CD8-positive, alpha-beta memory T cell (primary cell): ENCODE measurements at regions not wholly inside any gene's neighbourhood (a gene's known extent, or its start where the extent isn't known, plus 50 kb on each side); places are given as distances from the start of the nearest gene placed in this dataset.
"Not testable (repeated sequence)": the region's sequence is repeated elsewhere in the genome, so short reads cannot be mapped to it uniquely, and the experiment has no call there.

Experiments used
- CTCF ChIA-PET: fragments of 350-600 bp; sonication (Branson Sonifier 250); formaldehyde crosslinking; loops from one replicate; lab custom pipeline; 2021; ENCODE audit warnings: antibody characterized with exemption; lab: Charles Lee
- POLR2A ChIA-PET: fragments of 350-600 bp; sonication (Branson Sonifier 250); formaldehyde crosslinking; loops from one replicate; lab custom pipeline; 2021; ENCODE audit warnings: antibody characterized with exemption; lab: Charles Lee
- DNase-seq, 5 donors: peaks; one replicate each; pipeline versions ENCODE4 v3.0.0 to v3.0.0-alpha.2; 2020 to 2022; ENCODE audit warnings: mixed read lengths in 1 of 5
- H3K27ac ChIP-seq: one replicate; pipeline ENCODE4 v1.7.0; 2013; ENCODE audit warnings: low read depth, mild to moderate bottlenecking, low read length, moderate library complexity
- H3K27me3 ChIP-seq: 2 replicates; pipeline ENCODE4 v1.7.0; 2013; ENCODE audit warnings: low read length, mild to moderate bottlenecking; ENCODE audit not compliant: insufficient read depth, poor library complexity, severe bottlenecking
- H3K36me3 ChIP-seq: 2 replicates; pipeline ENCODE4 v1.7.0; 2013; ENCODE audit warnings: mild to moderate bottlenecking, low read length, moderate library complexity; ENCODE audit not compliant: insufficient read depth
- H3K4me1 ChIP-seq: 2 replicates; pipeline ENCODE4 v1.7.0; 2013; ENCODE audit warnings: mild to moderate bottlenecking, low read length, moderate library complexity; ENCODE audit not compliant: insufficient read depth
- H3K4me3 ChIP-seq: 2 replicates; pipeline ENCODE4 v1.7.0; 2013; ENCODE audit warnings: mild to moderate bottlenecking, low read length
- H3K9me3 ChIP-seq: 2 replicates; pipeline ENCODE4 v1.7.0; 2013; ENCODE audit warnings: mild to moderate bottlenecking, low read length
- H3K27ac Mint-ChIP-seq, 8 donors: one replicate each; pipeline ENCODE4 v1.8.0; 2020 to 2021; ENCODE audit warnings: mixed read lengths in 8 of 8, mild to moderate bottlenecking in 6 of 8, inconsistent platforms in 3 of 8, moderate library complexity in 3 of 8
- H3K27me3 Mint-ChIP-seq, 2 donors: one replicate each; pipeline ENCODE4 v1.8.0; 2020 to 2021; ENCODE audit warnings: mixed read lengths in 2 of 2, mild to moderate bottlenecking in 1 of 2, moderate library complexity in 1 of 2
- H3K36me3 Mint-ChIP-seq, 3 donors: one replicate each; pipeline ENCODE4 v1.8.0; 2020 to 2021; ENCODE audit warnings: mixed read lengths in 3 of 3, inconsistent platforms in 1 of 3, mild to moderate bottlenecking in 1 of 3
- H3K4me1 Mint-ChIP-seq, 3 donors: one replicate each; pipeline ENCODE4 v1.8.0; 2020 to 2021; ENCODE audit warnings: mixed read lengths in 3 of 3, inconsistent platforms in 1 of 3, mild to moderate bottlenecking in 1 of 3
- H3K4me3 Mint-ChIP-seq, 7 donors: one replicate each; pipeline ENCODE4 v1.8.0; 2020 to 2021; ENCODE audit warnings: mixed read lengths in 7 of 7, mild to moderate bottlenecking in 6 of 7, moderate library complexity in 4 of 7, inconsistent platforms in 2 of 7
- H3K9me3 Mint-ChIP-seq, 5 donors: one replicate each; pipeline ENCODE4 v1.8.0; 2020 to 2022; ENCODE audit warnings: mixed read lengths in 5 of 5, mild to moderate bottlenecking in 3 of 5, moderate library complexity in 2 of 5, inconsistent platforms in 1 of 5

- H3K27ac Mint-ChIP-seq = no peak overlapping the region
- peaks cover 0 to 4% (median 2%) of the 10 kb centered on the region in 5 donors for H3K9me3 Mint-ChIP-seq
- no peak for DNase-seq
- Histone ChIP-seq H3K27me3 (no peaks in the 10 kb centered on the region), H3K36me3 (no peaks in the 10 kb centered on the region), H3K27ac (no peak overlapping the region), H3K9me3 (no peaks in the 10 kb centered on the region), H3K4me1 (no peaks in the 10 kb centered on the region), H3K4me3 (no peak overlapping the region)
- H3K27me3 Mint-ChIP-seq = peaks cover 4 to 18% of the 10 kb centered on the region in 2 donors
- no peak overlapping the region for H3K4me3 Mint-ChIP-seq
- POLR2A ChIA-PET = no interaction called here
- CTCF ChIA-PET = no interaction called here
- no peaks in the 10 kb centered on the region for H3K4me1 Mint-ChIP-seq
- peaks cover 0 to 5% (median 2%) of the 10 kb centered on the region in 3 donors for H3K36me3 Mint-ChIP-seq
Observed at GRCh38 chr3:16072420-16073110, 101.9 kb upstream of the GALNT15 start.

DNA sequence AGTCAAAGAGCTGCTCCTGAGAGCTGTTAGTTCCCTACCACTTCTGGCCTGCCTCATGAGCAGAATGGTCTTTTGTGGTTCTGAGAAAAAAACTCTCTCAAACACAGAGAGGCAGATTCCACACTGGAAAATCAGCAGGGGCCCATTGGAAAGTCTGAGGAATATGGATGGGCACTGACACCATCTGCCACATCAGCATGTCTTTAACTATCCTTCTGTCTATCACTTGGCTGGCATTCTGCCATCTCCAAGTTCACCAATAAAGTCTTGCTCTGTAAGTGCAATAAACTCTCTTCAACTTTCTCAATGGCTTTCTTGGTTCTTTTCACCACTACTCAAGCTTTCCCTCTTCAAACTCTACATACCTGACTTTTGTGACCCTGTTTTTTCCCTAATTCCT lies 101.3 kb upstream of the GALNT15 start:
- CTCF ChIA-PET = no interaction called here
- Mint-ChIP-seq H3K4me3 (no peak overlapping the region), H3K27ac (no peak overlapping the region), H3K9me3 (peaks cover 0 to 4% (median 2%) of the 10 kb centered on the region in 5 donors), H3K4me1 (no peaks in the 10 kb centered on the region), H3K36me3 (peaks cover 0 to 5% (median 2%) of the 10 kb centered on the region in 3 donors), H3K27me3 (peaks cover 5 to 17% of the 10 kb centered on the region in 2 donors)
- H3K36me3 ChIP-seq = no peaks in the 10 kb centered on the region
- no peaks in the 10 kb centered on the region for H3K4me1 ChIP-seq
- DNase-seq = no peak
- H3K27me3 ChIP-seq = no peaks in the 10 kb centered on the region
- no peak overlapping the region for H3K27ac ChIP-seq
- no peak overlapping the region for H3K4me3 ChIP-seq
- POLR2A ChIA-PET = no interaction called here
- no peaks in the 10 kb centered on the region for H3K9me3 ChIP-seq

DNA sequence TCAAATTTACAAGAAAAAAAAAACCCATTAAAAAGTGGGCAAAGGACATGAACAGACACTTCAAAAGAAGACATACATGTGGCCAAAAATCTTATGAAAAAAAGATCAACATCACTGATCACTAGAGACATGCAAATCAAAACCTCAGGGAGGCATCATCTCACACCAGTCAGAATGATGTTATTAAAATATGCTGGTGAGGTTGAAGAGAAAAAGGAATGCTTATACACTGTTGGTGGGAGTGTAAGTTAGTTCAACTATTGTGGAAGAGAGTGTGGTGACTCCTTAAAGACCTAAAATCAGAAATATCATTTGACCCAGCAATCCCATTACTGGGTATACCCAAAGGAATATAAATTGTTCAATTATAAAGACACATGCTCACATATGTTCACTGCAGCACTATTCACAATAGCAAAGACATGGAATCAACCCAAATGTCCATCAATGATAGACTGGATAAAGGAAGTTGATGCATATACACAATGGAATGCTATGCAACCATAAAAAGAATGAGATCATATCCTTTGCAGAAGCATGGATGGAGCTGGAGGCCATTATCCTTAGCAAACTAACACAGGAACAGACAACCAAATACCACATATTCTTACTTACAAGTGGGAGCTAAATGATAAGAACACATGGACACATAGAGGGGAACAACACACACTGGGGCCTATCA lies 100.3 kb upstream of the GALNT15 start:
- H3K4me1 Mint-ChIP-seq, POLR2A ChIA-PET, H3K27ac Mint-ChIP-seq, H3K4me3 Mint-ChIP-seq, H3K4me1 ChIP-seq, H3K9me3 ChIP-seq, H3K36me3 ChIP-seq, H3K27ac ChIP-seq, H3K27me3 ChIP-seq, CTCF ChIA-PET, H3K9me3 Mint-ChIP-seq, H3K4me3 ChIP-seq, H3K36me3 Mint-ChIP-seq, DNase-seq: not testable (repeated sequence)
- peaks cover 5 to 15% of the 10 kb centered on the region in 2 donors for H3K27me3 Mint-ChIP-seq

- DNase-seq = no peak
- no peaks in the 10 kb centered on the region for H3K4me1 ChIP-seq
- Mint-ChIP-seq H3K36me3 (peaks cover 0 to 2% (median 0%) of the 10 kb centered on the region in 3 donors), H3K27ac (no peak overlapping the region), H3K4me3 (no peak overlapping the region), H3K9me3 (peaks cover 3 to 6% (median 6%) of the 10 kb centered on the region in 5 donors), H3K27me3 (peaks cover 7 to 10% of the 10 kb centered on the region in 2 donors), H3K4me1 (no peaks in the 10 kb centered on the region)
- CTCF ChIA-PET = no interaction called here
- H3K36me3 ChIP-seq = no peaks in the 10 kb centered on the region
- H3K9me3 ChIP-seq = no peaks in the 10 kb centered on the region
- H3K4me3 ChIP-seq = no peak overlapping the region
- POLR2A ChIA-PET = no interaction called here
- H3K27me3 ChIP-seq = no peaks in the 10 kb centered on the region
- no peak overlapping the region for H3K27ac ChIP-seq
Observed at GRCh38 chr3:16075647-16076046, 98.8 kb upstream of the GALNT15 start.

DNA sequence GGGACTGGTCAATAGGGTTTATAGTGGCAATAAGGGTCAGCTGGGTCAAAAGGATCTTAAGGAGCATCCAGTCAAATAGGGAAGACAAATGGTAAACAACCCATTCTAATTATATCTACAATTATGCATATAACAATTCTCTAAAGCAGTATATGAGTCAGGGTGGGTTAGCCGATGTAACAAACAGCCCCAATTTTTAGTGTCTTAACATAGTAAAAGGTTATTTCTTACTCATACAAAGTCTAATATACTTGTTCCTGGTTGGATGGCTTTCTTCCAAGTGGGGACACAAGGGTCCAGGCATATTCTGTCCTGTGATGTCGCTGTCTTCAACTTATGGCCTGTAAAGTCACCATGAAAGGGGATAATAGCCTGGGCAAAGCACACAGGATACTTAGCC lies 97.9 kb upstream of the GALNT15 start:
- ChIA-PET POLR2A (no interaction called here), CTCF (no interaction called here)
- no peaks in the 10 kb centered on the region for H3K4me1 Mint-ChIP-seq
- no peaks in the 10 kb centered on the region for H3K9me3 ChIP-seq
- no peak overlapping the region for H3K4me3 ChIP-seq
- no peak overlapping the region for H3K27ac ChIP-seq
- H3K4me3 Mint-ChIP-seq = no peak overlapping the region
- H3K36me3 Mint-ChIP-seq = peaks cover 0 to 2% (median 0%) of the 10 kb centered on the region in 3 donors
- H3K9me3 Mint-ChIP-seq = peaks cover 3 to 15% (median 11%) of the 10 kb centered on the region in 5 donors
- no peaks in the 10 kb centered on the region for H3K27me3 ChIP-seq
- H3K27ac Mint-ChIP-seq = no peak overlapping the region
- H3K27me3 Mint-ChIP-seq = peaks cover 11 to 13% of the 10 kb centered on the region in 2 donors
- DNase-seq = no peak
- no peaks in the 10 kb centered on the region for H3K36me3 ChIP-seq
- no peaks in the 10 kb centered on the region for H3K4me1 ChIP-seq

DNA sequence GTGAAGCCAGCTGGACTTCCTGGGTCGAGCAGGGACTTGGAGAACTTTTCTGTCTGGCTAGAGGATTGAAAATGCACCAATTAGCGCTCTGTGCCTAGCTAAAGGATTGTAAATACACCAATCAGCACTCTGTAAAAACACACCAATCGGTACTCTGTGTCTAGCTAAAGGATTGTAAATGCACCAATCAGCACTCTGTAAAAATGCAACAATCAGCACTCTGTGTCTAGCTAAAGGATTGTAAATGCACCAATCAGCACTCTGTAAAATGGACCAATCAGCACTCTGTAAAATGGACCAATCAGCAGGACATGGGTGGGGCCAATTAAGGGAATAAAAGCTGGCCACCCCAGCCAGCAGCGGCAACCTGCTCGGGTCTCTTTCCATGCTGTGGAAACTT lies 97.3 kb upstream of the GALNT15 start:
- H3K27me3 Mint-ChIP-seq = peaks cover 11 to 13% of the 10 kb centered on the region in 2 donors
- H3K4me3 ChIP-seq, DNase-seq, POLR2A ChIA-PET, H3K36me3 Mint-ChIP-seq, H3K9me3 ChIP-seq, H3K27ac ChIP-seq, H3K4me1 ChIP-seq, H3K4me3 Mint-ChIP-seq, H3K36me3 ChIP-seq, CTCF ChIA-PET, H3K4me1 Mint-ChIP-seq, H3K27me3 ChIP-seq, H3K27ac Mint-ChIP-seq: not testable (repeated sequence)
- H3K9me3 Mint-ChIP-seq = peaks cover 7 to 20% (median 14%) of the 10 kb centered on the region in 5 donors

DNA sequence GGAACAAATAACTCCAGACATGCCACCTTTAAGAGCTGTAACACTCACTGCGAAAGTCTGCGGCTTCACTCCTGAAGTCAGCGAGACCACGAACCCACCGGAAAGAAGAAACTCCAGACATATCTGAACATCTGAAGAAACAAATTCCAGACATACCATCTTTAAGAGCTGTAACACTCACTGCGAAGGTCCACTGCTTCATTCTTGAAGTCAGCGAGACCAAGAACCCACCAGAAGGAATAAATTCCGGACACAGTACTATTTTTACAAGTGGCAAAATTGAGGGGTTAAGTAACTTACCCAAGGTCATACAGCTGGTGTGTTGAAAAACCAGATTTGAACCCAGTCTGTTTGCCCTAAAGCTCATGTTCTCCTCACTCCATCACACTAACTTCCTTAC lies 96.8 kb upstream of the GALNT15 start:
- not testable (repeated sequence) for H3K4me3 Mint-ChIP-seq

DNA sequence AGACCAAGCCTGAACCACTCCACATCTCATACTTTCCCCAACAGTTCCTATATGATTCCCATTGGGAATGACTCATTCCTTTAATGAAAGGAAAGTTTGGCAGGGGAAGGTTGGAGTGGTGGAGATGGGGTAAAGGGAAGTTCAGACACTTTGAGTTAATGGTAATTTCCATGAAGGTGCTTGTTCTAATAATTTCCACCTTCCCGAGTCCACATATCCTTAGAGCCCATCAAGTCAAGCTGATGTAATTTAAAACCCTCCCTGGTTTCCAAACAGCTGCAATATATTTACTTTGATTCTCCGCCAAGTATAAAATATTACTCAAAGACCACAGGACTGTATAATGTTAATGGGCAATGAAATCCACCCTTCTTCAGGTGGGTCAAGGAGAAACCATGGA lies 95.0 kb upstream of the GALNT15 start:
- no peaks in the 10 kb centered on the region for H3K27me3 ChIP-seq
- no peaks in the 10 kb centered on the region for H3K36me3 ChIP-seq
- Mint-ChIP-seq H3K9me3 (peaks cover 11 to 26% (median 20%) of the 10 kb centered on the region in 5 donors), H3K27me3 (peaks cover 13% of the 10 kb centered on the region in 2 donors), H3K4me3 (no peak overlapping the region), H3K27ac (no peak overlapping the region), H3K4me1 (no peaks in the 10 kb centered on the region), H3K36me3 (peaks cover 0 to 7% (median 2%) of the 10 kb centered on the region in 3 donors)
- no peaks in the 10 kb centered on the region for H3K4me1 ChIP-seq
- H3K9me3 ChIP-seq = no peaks in the 10 kb centered on the region
- no peak overlapping the region for H3K27ac ChIP-seq
- ChIA-PET CTCF (no interaction called here), POLR2A (no interaction called here)
- DNase-seq = no peak
- H3K4me3 ChIP-seq = no peak overlapping the region

More for the DNA sequence above, 96.8 kb upstream of the GALNT15 start:
- H3K4me3 ChIP-seq, H3K4me1 Mint-ChIP-seq, DNase-seq, CTCF ChIA-PET, H3K36me3 ChIP-seq, H3K27ac Mint-ChIP-seq, H3K27ac ChIP-seq, H3K27me3 ChIP-seq, H3K4me1 ChIP-seq, H3K9me3 ChIP-seq, H3K36me3 Mint-ChIP-seq, POLR2A ChIA-PET: not testable (repeated sequence)
- peaks cover 11 to 13% of the 10 kb centered on the region in 2 donors for H3K27me3 Mint-ChIP-seq
- peaks cover 11 to 24% (median 18%) of the 10 kb centered on the region in 5 donors for H3K9me3 Mint-ChIP-seq
